SK-MEL-5 (cell line): ENCODE measurements at regions not wholly inside any gene's neighbourhood (a gene's known extent, or its start where the extent isn't known, plus 50 kb on each side); places are given as distances from the start of the nearest gene placed in this dataset.
"Not testable (repeated sequence)": the region's sequence is repeated elsewhere in the genome, so short reads cannot be mapped to it uniquely, and the experiment has no call there.

Experiments used
- DNase-seq: peaks from one replicate; pipeline ENCODE4 v3.0.0-alpha.2; 2016; ENCODE audit warnings: low read depth, low spot score
- in situ Hi-C: cut with HindIII; loops from 2 replicates; pipeline ENCODE4 v1.10.0; 2016; ENCODE audit warnings: low sequenced_read_pairs, high pct_unique_total_duplicates, low pct_unique_long_range_greater_than_20kb

GRCh38 chr5:173412566-173412965, 84.4 kb upstream of the STC2 start:
- DNase-seq, result no peak
- in situ Hi-C loops, result no loop called here

GRCh38 chr5:173411791-173412555, 83.8 kb upstream of the STC2 start:
- in situ Hi-C loops, result no loop called here
- DNase-seq, result no peak

GRCh38 chr5:173410459-173411233, 82.4 kb upstream of the STC2 start:
- in situ Hi-C loops, result no loop called here
- DNase-seq, result no peak

GRCh38 chr5:173408946-173409345, 80.7 kb upstream of the STC2 start:
- no peak for DNase-seq
- in situ Hi-C loops, result no loop called here

GRCh38 chr5:173399851-173400250, 71.6 kb upstream of the STC2 start:
- in situ Hi-C loops, result no loop called here

GRCh38 chr5:173397516-173397915, 69.3 kb upstream of the STC2 start:
- DNase-seq, result no peak
- in situ Hi-C loops, result no loop called here

More at GRCh38 chr5:173399851-173400250, 71.6 kb upstream of the STC2 start:
- no peak for DNase-seq

GRCh38 chr5:173396311-173396993, 68.2 kb upstream of the STC2 start:
- DNase-seq, result peak; percentile 13
- in situ Hi-C loops, result no loop called here

- DNase-seq, result no peak
- in situ Hi-C loops, result no loop called here
Measured at GRCh38 chr5:173395933-173396308, 67.7 kb upstream of the STC2 start.

- DNase-seq, result peak; percentile 15
- in situ Hi-C loops, result no loop called here
Measured at GRCh38 chr5:173395257-173395932, 67.2 kb upstream of the STC2 start.

GRCh38 chr5:173394701-173395100, 66.5 kb upstream of the STC2 start:
- DNase-seq, result no peak
- in situ Hi-C loops, result no loop called here

GRCh38 chr5:173392172-173392571, 64.0 kb upstream of the STC2 start:
- in situ Hi-C loops, result no loop called here

GRCh38 chr5:173391031-173391430, 62.8 kb upstream of the STC2 start:
- DNase-seq, result no peak
- in situ Hi-C loops, result no loop called here

More at GRCh38 chr5:173392172-173392571, 64.0 kb upstream of the STC2 start:
- no peak for DNase-seq

- in situ Hi-C loops, DNase-seq: not testable (repeated sequence)
Measured at GRCh38 chr5:173387293-173387692, 59.1 kb upstream of the STC2 start.

GRCh38 chr5:173385832-173386360, 57.7 kb upstream of the STC2 start:
- in situ Hi-C loops, result no loop called here
- no peak for DNase-seq

GRCh38 chr5:173383711-173384110, 55.5 kb upstream of the STC2 start:
- in situ Hi-C loops, result no loop called here
- no peak for DNase-seq

GRCh38 chr5:173378727-173379126, 50.5 kb upstream of the STC2 start:
- no peak for DNase-seq
- in situ Hi-C loops, result no loop called here
